Panc1 (cell line): ENCODE measurements at regions not wholly inside any gene's neighbourhood (a gene's known extent, or its start where the extent isn't known, plus 50 kb on each side); places are given as distances from the start of the nearest gene placed in this dataset.

Source experiments
- ATAC-seq: fragments of 200-7000 bp; cut with Tn5 transposase; 2 replicates; pipeline ENCODE4 v1.9.1; 2020; ENCODE audit warnings: mild to moderate bottlenecking, moderate library complexity
- BruUV-seq: library from RNA; stranded (reverse); fragments of 400-500 nt; replicated peaks from 2 replicates; lab custom pipeline; 2021; lab: Mats Ljungman, UMichigan
- CTCF ChIA-PET: fragments of 300-600 bp; sonication (Branson Sonifier 250); formaldehyde crosslinking; loops from one replicate; lab custom pipeline; 2022; ENCODE audit warnings: antibody characterized with exemption; lab: Charles Lee
- POLR2A ChIA-PET: fragments of 300-600 bp; sonication (Branson Sonifier 250); formaldehyde crosslinking; loops from one replicate; lab custom pipeline; 2022; ENCODE audit warnings: antibody characterized with exemption; lab: Charles Lee
- DNase-seq: peaks from one replicate; pipeline ENCODE4 v3.0.0-alpha.2; 2010; ENCODE audit warnings: low read depth, low spot score
- H3K27ac ChIP-seq: 2 replicates; pipeline ENCODE4 v1.5.1; 2011; ENCODE audit warnings: mild to moderate bottlenecking, low read length, inconsistent platforms
- H3K27me3 ChIP-seq: fragments of 200-500 bp; sonication (Bioruptor generic); 2 replicates; pipeline ENCODE4 v1.6.0; 2014; ENCODE audit warnings: low read length, inconsistent platforms; ENCODE audit not compliant: control insufficient read depth, insufficient read depth
- H3K36me3 ChIP-seq: fragments of 200-500 bp; sonication (Bioruptor generic); 2 replicates; pipeline ENCODE4 v1.5.1; 2014; ENCODE audit warnings: inconsistent platforms, mild to moderate bottlenecking, low read length, moderate library complexity; ENCODE audit not compliant: control insufficient read depth, insufficient read depth
- H3K4me1 ChIP-seq: 2 replicates; pipeline ENCODE4 v1.5.1; 2011; ENCODE audit warnings: inconsistent platforms, mild to moderate bottlenecking, low read length, moderate library complexity; ENCODE audit not compliant: control insufficient read depth, insufficient read depth
- H3K4me3 ChIP-seq, 2 experiments: 2 replicates each; pipeline ENCODE4 v1.5.1; 2011 to 2012; ENCODE audit warnings: low read depth in 2 of 2, low read length in 2 of 2, mild to moderate bottlenecking in 2 of 2, inconsistent platforms in 1 of 2, moderate library complexity in 1 of 2
- H3K9me3 ChIP-seq: fragments of 200-500 bp; sonication (Bioruptor generic); 2 replicates; pipeline ENCODE4 v1.5.1; 2014; ENCODE audit warnings: low read depth, mild to moderate bottlenecking, inconsistent platforms, low read length, moderate library complexity; ENCODE audit not compliant: control insufficient read depth, insufficient read depth
- POLR2AphosphoS5 ChIP-seq: IDR thresholded peaks from 2 replicates; pipeline ENCODE4 v1.6.1; 2012; ENCODE audit warnings: mild to moderate bottlenecking, low read depth, low read length, moderate library complexity
- REST ChIP-seq, 2 experiments: IDR thresholded peaks; 2 replicates each; pipeline ENCODE4 v1.6.1; 2011 to 2012; ENCODE audit warnings: low read depth in 2 of 2, control low read depth in 1 of 2, low read length in 1 of 2, mild to moderate bottlenecking in 1 of 2, moderate library complexity in 1 of 2; ENCODE audit not compliant: insufficient read depth in 1 of 2
- SIN3A ChIP-seq: IDR thresholded peaks from 2 replicates; pipeline ENCODE4 v1.6.1; 2012; ENCODE audit warnings: low read depth, mild to moderate bottlenecking, low read length, moderate library complexity, borderline replicate concordance; ENCODE audit not compliant: insufficient read depth
- TCF7L2 ChIP-seq: IDR thresholded peaks from 2 replicates; pipeline ENCODE4 v1.6.1; 2011; ENCODE audit warnings: mild to moderate bottlenecking, low read depth, low read length, inconsistent platforms
- in situ Hi-C: cut with HindIII; loops from 2 replicates; pipeline ENCODE4 v1.10.0; 2016; ENCODE audit warnings: low sequenced_read_pairs, low pct_unique_long_range_greater_than_20kb
- intact Hi-C: fragments of 100-400 bp; cut with micrococcal nuclease; formaldehyde crosslinking; loops from one replicate; pipeline ENCODE4 v1.10.0; 2022; ENCODE audit not compliant: unreplicated experiment
- TF ChIP-seq, protein P1 (sequence below): fragments of 450-650 bp; IDR thresholded peaks from 2 replicates; pipeline ENCODE4 v1.5.1; 2017; ENCODE audit warnings: mild to moderate bottlenecking

DNA sequence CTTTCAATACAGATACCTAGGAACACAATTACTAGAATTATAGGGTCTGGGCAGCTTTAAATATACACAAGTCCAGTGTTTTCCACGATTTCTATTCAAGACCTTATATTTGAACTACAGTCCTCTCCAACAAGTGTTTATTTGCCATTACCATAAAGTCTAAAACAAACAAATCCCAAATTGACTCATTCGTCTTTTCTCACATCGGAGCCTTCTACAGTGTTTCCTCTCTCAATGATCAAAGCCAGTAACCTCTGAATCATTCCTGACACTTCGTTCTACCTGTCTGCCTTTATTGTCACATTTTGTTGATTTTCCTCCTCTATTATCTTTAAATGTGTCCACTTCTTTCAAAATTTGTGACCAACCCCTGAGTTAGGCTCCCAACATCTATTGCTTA, 1356.5 kb upstream of the SLC10A2 start:
- no peak overlapping the region for H3K4me3 ChIP-seq
- TF ChIP-seq REST (IDR thresholded peaks at IDR 0.05; ENCODE audit: insufficient read depth in 1 of 2, low read depth in 2 of 2, low read length in 1 of 2) (no peak), SIN3A (no peak), TCF7L2 (peak; percentile 39; the same call in 1 of the 2 replicates), POLR2AphosphoS5 (no peak)
- TF ChIP-seq, protein P1, sequence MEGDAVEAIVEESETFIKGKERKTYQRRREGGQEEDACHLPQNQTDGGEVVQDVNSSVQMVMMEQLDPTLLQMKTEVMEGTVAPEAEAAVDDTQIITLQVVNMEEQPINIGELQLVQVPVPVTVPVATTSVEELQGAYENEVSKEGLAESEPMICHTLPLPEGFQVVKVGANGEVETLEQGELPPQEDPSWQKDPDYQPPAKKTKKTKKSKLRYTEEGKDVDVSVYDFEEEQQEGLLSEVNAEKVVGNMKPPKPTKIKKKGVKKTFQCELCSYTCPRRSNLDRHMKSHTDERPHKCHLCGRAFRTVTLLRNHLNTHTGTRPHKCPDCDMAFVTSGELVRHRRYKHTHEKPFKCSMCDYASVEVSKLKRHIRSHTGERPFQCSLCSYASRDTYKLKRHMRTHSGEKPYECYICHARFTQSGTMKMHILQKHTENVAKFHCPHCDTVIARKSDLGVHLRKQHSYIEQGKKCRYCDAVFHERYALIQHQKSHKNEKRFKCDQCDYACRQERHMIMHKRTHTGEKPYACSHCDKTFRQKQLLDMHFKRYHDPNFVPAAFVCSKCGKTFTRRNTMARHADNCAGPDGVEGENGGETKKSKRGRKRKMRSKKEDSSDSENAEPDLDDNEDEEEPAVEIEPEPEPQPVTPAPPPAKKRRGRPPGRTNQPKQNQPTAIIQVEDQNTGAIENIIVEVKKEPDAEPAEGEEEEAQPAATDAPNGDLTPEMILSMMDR = no peak
- intact Hi-C loops = no loop called here
- no peak for ATAC-seq
- H3K4me1 ChIP-seq = no peaks in the 10 kb centered on the region
- no peaks in the 10 kb centered on the region for H3K9me3 ChIP-seq
- no peaks in the 10 kb centered on the region for H3K27me3 ChIP-seq
- H3K27ac ChIP-seq = no peak overlapping the region
- in situ Hi-C loops = no loop called here
- CTCF ChIA-PET = no interaction called here
- DNase-seq = no peak
- BruUV-seq = no TSS peak
- POLR2A ChIA-PET = no interaction called here
- no peaks in the 10 kb centered on the region for H3K36me3 ChIP-seq

GRCh38 chr13:104416973-104417372, 1350.8 kb upstream of the SLC10A2 start:
- TF ChIP-seq SIN3A (no peak), POLR2AphosphoS5 (no peak), TCF7L2 (no peak), REST (IDR thresholded peaks at IDR 0.05; ENCODE audit: insufficient read depth in 1 of 2, low read depth in 2 of 2, low read length in 1 of 2) (no peak)
- TF ChIP-seq, protein P1 = no peak
- intact Hi-C loops = no loop called here
- ATAC-seq = no peak
- no TSS peak for BruUV-seq
- DNase-seq = no peak
- Histone ChIP-seq H3K9me3 (no peaks in the 10 kb centered on the region), H3K4me3 (no peak overlapping the region), H3K27me3 (no peaks in the 10 kb centered on the region), H3K27ac (no peak overlapping the region), H3K4me1 (no peaks in the 10 kb centered on the region), H3K36me3 (no peaks in the 10 kb centered on the region)
- POLR2A ChIA-PET = no interaction called here
- in situ Hi-C loops = no loop called here
- CTCF ChIA-PET = no interaction called here
